HG03432 (cell line): ENCODE measurements at regions not wholly inside any gene's neighbourhood (a gene's known extent, or its start where the extent isn't known, plus 50 kb on each side); places are given as distances from the start of the nearest gene placed in this dataset.
"Not testable (repeated sequence)": the region's sequence is repeated elsewhere in the genome, so short reads cannot be mapped to it uniquely, and the experiment has no call there.

ENCODE experiments used
- ATAC-seq: cut with Tn5 transposase; IDR thresholded peaks from one replicate; pipeline ENCODE4 v1.9.1; 2021; ENCODE audit warnings: mild to moderate bottlenecking, moderate library complexity; ENCODE audit not compliant: unreplicated experiment

DNA sequence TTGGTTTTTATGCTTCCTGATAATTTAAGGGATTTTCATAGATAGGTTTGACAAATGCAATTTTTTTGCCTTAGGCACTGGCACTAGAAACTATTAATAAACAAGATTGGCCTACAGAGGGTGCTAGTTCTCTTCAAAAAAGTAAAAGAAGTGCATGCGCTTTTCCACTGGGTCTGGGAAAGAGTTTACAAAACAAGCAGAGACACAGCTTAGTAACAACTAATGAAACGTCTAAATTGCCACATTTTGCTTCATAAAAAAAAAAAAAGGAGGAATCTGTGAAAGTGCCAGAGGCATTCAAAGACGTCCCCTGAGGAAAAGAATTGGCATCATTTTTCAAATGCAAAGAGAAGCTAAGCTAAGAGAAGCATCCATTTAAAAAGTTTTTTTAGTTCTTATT is 58.3 kb upstream of the EEA1 start:
- peak; percentile 29 for ATAC-seq

DNA sequence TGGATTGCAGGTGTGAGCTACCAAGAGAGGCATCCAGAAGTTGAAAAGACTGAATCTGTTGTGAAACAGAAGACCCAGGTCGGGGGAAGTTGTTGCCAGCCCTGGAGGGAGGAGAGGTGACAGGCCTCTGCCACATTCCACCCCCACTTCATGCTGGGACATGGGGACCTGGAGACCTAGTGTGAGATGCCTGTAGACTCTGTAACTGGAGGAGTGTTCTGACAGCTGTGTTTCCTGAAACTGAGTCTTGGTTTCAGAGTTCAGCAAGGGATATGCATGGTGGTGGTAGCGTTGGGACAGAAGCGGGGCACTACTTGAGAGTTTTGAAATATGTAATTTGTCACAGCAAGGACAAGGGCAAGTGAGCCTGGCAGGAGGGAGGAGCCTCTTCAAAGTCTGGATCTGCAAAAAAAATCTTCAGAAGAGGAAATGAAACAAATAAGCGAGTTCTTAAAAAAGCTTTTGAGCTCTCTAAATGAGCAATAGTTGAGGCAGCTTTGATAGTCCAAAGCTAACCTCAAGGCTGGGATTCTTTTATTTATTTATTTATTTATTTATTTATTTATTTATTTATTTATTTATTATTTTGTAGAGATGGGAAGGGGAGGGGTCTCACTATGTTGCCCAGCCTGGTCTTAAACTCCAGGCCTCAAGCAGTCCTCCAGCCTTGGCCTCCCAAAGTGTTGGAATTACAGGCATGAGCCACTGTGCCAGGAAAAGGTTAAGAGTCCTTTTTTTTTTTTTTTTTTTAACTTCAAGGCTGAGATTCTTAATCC is 58.9 kb upstream of the EEA1 start:
- peak; percentile 89 for ATAC-seq

DNA sequence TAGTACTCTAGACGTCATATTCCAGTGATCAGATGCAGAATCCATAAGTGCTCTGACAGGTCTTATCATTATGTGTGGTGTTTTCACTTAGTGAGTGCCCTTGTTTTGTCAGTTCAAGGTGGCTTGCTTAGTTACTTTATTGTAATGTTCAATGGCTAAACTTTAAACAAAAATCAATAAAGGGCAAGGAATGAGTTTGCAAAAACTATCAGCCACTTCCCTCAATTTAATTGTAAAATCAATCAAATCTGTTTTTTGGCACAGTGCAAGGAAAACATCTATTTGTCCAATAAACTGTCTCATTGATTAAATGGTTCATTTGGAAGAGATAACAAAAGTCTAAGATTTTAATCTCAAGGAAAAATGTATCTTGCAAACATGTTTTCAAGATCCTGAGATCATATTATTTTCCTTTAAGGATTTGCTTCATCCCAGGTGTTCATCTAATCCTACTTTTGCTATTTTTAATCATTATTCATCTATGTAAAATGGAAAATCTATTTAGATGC is 59.6 kb upstream of the EEA1 start:
- ATAC-seq = no peak

DNA sequence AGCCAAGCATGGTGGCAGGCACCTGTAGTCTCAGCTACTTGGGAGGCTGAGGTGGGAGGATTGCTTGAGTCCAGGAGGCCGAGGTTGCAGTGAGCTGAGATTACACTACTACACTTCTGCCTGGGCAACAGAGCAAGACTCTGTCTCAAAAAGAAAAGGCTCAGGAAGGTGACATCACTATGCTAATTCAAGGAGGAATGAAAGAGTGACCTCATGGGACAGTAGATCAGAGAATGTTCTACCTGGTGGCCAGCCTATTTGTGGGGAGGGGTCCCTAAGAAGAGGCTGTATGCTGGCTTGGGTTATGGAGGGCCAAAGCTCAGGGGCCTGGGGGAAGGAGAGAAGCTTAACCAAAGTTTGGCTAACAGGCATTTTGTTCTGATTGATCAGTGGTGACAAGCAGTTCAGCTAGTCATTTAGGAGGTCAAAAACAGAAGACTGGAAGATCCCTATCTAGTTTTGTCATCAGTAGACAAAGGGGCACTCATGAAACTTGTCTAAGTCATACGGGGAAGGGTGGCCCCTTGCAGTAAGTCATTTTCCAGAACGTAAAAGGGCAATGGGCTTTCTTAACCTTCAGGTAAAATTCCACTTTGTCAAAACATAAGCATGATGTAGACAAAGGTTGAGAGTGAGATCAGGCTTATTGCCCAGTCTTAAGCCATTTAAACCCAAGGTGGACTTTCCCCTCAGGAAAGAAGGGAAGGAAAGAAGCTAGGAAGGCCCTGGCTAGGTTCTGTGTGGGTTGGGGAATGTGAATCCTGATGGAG is 60.8 kb upstream of the EEA1 start:
- peak; percentile 29 for ATAC-seq

DNA sequence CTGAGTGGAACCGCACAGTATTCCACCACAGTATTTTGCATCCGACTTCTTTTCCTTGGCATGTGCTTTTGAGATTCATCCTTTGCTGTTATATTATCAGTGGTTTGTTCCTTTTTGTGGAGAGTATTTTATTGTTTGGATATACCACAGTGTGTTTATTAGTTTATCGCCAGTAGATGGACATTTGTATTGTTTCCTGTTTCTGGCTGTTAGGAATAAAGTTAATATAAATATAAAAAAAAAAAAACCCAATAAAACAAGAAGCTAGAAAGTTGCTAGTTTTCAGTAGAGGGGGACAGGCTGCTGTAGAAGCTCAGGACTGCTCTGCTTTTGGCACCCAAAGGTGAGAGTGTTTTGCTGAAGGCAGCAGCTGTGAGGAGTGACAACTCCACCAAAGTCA is 62.0 kb upstream of the EEA1 start:
- no peak for ATAC-seq

DNA sequence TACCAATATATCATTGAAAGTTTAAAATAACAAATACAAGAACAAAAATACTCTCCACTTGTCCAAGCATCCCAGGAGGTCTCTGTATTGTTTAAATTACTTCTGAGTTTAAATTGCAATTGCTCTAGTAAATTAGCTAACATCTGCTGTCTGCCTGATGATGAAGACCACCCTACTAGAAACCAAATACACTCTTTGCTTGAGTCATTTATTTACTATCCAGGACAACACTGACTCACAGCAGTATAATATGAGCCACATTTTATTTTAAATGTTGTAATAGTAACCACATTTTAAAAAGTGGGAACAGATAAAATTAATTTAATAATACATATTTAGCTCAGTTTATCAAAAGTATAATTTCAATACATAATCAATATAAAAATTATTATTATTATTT is 62.9 kb upstream of the EEA1 start:
- ATAC-seq = no peak

DNA sequence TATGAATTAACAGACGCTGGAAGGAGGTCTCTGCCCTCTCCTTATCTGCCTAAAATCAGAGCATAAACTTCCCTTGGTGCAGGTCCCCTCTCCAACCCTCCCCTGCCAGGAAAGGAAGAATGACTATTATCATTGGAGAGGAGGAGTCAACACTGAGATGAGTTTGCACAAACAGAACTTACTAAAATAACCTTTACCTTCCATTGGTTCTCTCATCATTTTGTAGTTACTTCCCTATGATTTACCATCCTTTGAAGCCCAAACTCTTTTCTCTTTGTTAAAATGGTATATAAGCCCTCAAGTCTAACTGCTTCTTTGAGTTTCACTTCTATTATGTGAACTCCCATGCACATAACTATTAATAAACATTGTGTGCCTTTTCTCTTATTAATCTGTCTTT is 64.2 kb upstream of the EEA1 start:
- no peak for ATAC-seq

DNA sequence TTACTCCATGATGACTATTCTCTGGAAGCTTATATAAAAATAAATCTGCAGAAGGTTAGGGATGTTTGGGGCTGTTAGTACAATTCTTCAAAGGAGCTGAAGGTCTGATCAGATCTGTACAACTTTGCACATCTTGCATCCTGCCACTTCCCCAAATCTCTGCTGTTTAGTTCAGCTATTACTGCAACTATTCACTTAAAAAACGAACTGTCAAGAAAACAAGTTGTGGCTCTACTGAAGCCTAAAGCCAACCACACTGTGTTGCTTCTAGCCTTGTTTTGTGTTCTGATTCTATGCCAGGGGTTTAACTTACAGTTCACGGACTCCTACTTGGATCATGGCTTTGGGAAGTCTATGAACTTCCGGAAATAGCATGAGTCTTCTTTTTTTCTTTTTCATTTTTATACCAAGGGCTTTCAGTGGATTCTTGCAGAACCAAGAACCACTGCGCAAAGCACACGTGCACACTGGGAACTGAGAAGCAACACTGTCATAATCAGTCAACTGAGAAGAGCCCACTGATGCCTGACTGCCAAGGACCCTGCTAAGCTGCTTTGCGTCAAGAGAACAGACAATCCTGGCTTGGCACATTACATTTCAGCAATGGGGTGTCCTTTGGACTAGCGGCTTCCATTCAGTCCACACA is 66.3 kb upstream of the EEA1 start:
- peak; percentile 87 for ATAC-seq

DNA sequence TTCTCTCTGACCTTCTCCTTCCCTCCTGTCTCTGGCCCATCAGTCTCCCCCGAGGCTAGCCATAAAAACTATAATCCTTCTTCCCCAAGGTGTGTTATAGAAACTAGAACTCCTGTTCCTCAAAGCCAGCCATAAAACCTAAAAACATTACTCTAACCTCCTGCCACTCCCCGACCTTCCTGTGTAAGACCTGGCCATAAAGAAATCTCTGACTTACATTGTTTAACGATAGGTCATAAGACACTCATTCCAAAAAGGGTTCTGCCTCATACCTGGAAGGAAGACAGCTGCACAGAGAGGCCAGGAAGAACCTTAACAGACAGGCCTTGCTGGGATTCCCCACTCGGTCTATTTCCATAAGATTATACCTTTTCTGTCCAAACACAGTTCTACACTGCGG is 70.9 kb upstream of the EEA1 start:
- ATAC-seq = no peak

DNA sequence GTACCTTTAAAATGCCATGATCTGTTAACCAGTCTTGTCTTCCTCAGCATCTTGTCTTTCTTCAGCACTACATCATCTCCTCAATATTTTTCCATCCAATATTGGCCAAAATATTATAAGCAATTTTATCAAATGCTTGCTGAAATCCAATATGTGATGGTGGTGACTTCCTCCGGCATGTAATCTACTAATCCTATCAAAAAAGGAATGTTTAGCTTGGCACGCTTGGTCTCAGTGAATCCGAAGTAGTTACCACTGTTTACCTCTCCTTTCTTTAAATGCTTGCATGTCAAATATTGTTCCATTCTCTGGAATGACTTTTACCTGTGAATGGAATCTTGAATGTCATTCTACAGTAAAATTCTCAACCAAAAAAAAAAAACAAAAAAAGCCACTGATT is 72.3 kb upstream of the EEA1 start:
- ATAC-seq = no peak

DNA sequence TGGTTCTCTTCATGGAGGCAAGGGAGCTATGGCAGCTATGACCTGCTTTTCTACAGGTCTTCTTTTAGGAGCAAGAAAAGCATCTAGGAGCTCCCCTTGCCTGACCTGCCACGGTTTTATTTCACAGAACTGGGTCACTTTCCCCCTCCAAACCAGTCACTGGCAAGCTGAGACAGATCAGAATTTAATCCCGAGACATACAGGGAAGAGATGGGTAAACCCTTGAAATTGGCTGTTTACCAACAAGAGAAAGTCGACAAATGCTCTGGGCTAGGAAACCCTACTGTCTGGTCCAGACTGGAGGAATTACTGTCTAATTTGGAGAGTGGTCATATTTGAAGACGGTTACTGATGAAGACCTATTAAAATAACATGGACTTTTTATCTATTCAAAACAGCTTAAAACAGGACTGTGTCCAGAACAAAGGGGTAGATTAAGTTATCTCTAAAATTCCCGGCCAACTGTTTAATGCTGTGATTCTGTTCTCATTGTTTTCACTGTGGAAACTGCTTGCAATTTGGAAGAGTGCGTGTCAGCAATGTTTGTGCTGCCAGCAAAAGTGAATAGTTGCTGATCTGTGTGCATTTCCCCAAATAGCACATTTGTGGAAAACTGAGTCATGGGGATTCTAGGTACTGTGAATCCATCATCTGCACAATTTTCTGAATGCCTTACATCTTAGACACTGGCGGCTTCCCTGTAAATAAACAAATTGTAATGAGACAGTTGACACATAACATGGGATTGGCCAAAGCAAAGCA is 73.4 kb upstream of the EEA1 start:
- ATAC-seq = no peak

DNA sequence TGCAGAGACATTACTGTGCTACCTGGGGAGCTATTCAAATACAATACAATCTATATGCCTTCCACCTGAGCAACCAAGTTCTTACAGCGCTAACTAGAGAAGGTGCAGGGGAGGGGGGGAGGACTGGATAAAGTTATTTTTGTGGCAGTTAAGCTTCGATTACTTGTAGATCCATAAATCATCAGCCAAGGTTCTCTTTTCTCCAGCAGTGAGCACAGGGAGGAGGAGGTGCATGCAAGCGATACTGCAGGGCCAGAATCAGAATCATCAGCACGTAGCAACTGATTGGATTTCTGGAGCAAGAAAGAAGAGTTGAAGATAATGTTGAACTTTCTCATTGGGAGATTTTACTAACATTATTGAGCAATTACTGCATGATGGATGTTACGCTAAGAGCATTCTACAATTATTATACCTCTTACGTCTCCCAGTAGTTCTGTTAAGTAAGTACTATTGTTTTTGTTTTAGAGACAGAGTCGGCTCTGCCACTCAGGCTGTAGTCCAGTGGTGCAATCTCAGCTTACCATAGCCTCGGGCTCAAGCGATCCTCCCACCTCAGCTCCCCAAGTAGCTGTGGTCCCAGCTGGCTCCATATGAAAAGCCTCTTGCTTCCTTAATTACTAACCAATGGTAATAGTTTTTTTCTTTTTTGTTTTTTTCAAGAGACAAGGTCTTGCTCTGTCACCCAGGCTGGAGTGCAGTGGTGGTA is 74.6 kb upstream of the EEA1 start:
- ATAC-seq = no peak

DNA sequence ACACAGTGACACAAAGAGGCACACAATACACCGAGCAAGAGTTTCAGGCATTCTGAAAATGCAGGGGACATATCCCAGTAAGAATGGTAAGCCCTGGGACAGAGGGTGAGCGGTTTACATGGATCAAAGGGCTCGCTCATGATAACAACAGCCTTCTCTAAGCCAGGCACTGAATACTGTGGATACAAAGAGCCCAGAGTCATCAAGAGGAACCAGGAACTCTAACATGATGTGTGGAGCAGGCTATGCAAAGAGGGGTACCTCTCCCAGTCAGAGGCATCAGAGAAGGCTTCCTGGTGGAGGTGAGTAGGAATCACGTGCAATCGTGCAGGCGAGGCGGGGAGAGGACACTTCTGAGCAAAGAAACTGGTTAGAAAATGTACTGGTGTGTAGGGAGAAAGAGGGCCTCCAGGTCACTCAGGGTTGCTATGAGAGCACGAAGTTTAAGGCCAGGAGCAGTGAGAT is 76.9 kb upstream of the EEA1 start:
- no peak for ATAC-seq

DNA sequence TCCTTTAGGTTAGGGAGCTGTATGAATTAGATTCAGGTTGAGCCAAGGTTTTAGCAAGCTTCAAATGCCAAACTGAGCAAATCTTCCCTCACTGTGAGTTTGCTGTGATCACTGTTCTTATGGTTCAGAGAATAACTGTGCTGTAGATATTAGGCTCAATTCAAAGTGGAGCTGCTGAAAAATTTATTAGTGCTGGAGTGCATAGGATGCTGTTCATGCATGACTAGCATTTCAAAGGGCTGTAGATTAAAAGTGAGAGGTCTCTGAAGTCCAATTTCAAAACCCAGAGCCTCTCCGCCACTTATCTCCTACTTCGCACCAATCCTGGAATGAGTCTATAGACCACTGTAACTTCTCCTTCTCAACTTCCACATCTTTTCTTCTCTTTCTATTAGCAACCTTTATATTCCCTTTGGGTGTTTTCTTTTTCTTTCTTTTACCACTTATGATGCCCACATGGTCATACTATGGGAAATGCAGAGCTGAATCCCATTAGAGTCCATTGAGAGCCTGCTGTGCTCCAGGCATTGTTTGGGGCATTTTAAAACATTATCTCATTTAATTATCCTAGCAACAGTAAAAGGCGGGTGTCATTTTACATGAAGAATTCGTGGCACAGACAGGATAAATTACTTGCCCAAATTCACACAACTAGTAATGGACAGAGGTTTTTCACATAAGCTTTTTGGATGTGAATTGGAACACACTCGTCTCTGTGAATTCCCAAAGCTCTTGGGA is 77.5 kb upstream of the EEA1 start:
- ATAC-seq = no peak

DNA sequence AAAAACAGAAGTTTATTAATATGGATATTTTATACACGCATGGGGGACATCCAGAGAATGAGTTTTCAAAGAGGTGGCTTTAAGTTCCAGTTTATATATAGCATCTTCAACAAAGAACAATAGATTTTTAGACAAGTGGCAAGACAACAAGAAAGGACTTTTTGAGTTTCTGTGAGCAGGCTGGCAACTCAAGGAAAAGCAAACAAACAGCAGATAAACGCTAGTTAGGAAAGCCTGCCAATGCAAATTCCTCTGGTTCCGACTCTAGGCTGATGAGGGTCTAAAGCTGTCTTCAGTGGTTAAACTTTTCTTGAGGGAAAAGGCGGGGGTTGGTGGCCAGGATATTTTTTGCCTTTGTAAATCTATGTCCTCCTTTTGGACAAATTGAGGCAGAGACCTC is 78.4 kb upstream of the EEA1 start:
- no peak for ATAC-seq

DNA sequence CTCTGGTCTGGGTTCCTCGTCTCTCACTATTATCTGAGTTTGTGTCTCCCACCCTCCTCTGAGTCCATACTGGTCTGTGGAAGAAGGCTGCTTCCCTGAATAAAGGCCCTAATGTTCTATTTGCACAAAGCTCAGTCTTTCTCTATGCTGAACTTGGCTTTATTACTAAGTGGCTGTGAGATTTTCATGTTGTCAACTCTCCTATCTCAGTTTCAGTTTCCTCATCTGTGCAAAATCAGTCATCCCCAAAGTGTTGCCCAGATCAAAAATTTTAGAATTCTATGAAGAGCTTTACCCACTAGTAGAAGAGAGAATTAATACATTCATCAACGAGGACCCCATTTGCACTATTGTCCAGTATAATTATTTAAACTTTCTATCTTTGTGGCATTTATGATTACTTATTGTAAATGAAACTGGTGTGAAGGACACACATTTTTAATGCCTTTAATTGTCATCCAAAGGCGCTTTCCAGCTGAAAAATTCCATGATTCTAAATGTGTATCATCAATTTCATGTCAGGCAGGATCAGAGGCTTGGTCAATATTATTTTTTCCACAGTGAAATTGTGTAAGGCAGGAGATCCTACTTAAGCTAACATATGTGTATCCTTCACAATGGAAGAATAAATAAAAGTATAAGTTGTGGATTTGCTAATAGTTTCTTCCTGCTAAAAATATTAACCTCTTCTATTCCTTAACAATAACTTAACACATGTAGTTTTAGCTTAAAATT is 79.1 kb upstream of the EEA1 start:
- peak; percentile 87 for ATAC-seq

DNA sequence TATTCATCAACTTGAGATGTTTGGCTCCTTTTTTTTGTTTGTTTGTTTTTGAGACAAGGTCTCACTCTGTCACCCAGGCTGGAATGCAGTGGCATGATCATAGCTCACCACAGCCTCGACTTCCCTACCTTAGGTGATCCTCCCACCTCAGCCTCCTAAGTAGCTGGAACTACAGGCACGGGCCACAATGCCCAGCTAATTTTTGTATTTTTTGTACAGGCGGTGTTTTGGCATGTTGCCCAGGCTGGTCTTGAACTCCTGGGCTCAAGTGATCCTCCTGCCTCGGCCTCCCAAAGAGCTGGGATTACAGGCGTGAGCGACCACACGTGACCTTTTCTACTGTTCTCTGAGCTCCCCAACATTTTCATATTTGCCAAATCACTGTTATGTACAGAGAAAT is 79.8 kb upstream of the EEA1 start:
- not testable (repeated sequence) for ATAC-seq

DNA sequence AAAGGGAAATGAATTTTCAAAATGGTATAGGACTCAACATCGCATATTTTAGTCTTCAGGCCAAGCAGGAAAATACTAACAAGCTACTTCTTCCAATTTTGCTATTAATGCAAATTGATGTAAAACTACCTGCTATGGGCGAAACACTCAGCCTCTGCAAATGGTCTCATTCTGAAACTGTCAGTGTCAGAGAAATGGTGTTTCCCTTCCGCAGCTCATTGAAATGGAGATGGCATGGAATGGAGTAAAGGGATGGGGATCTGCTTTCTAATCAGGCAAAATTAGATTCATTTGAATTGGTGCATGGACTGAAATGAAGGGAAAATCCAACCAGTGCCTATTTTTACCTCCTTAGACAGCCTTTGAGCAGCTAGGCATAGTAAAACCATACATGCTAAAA is 80.4 kb upstream of the EEA1 start:
- ATAC-seq = peak; percentile 55

DNA sequence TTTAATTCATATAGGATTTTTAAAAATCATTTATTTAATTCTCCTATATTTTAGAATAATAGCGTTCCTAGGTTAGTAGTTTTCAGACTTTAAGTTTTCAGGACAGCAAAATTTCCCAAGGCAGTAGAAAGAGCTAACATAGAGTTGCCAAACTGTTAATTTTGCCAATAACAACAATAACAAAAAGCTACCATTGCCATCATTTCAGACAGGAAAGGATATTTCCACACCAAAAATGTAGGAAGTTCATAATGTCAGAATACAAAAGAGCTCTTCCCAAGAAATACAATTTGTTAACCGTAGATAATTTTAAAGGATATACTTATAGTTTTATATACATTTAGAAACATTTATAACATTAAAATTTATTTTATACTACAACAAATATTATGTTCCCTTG is 81.4 kb upstream of the EEA1 start:
- ATAC-seq = no peak
